MM.1S (cell line): ENCODE measurements at regions not wholly inside any gene's neighbourhood (a gene's known extent, or its start where the extent isn't known, plus 50 kb on each side); places are given as distances from the start of the nearest gene placed in this dataset.

Experiments
- DNase-seq: peaks from one replicate; pipeline ENCODE4 v3.0.0-alpha.2; 2015
- H2AFZ ChIP-seq: fragments of 300-600 bp; sonication (generic); 2 replicates; pipeline ENCODE4 v1.6.0; 2016; ENCODE audit warnings: antibody characterized with exemption, low read length
- H3F3A ChIP-seq: fragments of 300-600 bp; sonication (generic); 2 replicates; pipeline ENCODE4 v1.6.1; 2016; ENCODE audit warnings: mild to moderate bottlenecking, antibody characterized with exemption, low read length, moderate library complexity, mixed read lengths; ENCODE audit not compliant: insufficient read depth
- H3K27ac ChIP-seq: fragments of 300-600 bp; sonication (generic); 2 replicates; pipeline ENCODE4 v1.5.1; 2016; ENCODE audit warnings: mild to moderate bottlenecking, low read length
- H3K27me3 ChIP-seq: fragments of 300-600 bp; sonication (generic); replicated peaks from 2 replicates; pipeline ENCODE4 v1.6.0; 2016; ENCODE audit warnings: low read length; ENCODE audit not compliant: insufficient read depth
- H3K36me3 ChIP-seq: fragments of 300-600 bp; sonication (generic); replicated peaks from 2 replicates; pipeline ENCODE4 v1.6.1; 2016; ENCODE audit warnings: mild to moderate bottlenecking, low read length, mixed read lengths; ENCODE audit not compliant: insufficient read depth
- H3K4me1 ChIP-seq: fragments of 300-600 bp; sonication (generic); 2 replicates; pipeline ENCODE4 v1.6.1; 2016; ENCODE audit warnings: low read length, mixed read lengths
- H3K4me2 ChIP-seq: fragments of 300-600 bp; sonication (generic); 2 replicates; pipeline ENCODE4 v1.6.0; 2016; ENCODE audit warnings: low read depth, low read length
- H3K4me3 ChIP-seq: fragments of 300-600 bp; sonication (generic); 2 replicates; pipeline ENCODE4 v1.5.1; 2016; ENCODE audit warnings: low read length, mixed read lengths
- H3K79me2 ChIP-seq: fragments of 300-600 bp; sonication (generic); 2 replicates; pipeline ENCODE4 v1.6.1; 2016; ENCODE audit warnings: mixed run types, low read length, mixed read lengths
- H3K9ac ChIP-seq: fragments of 300-600 bp; sonication (generic); 2 replicates; pipeline ENCODE4 v1.6.1; 2016; ENCODE audit warnings: low read length, mixed read lengths
- H3K9me2 ChIP-seq: fragments of 300-600 bp; sonication (generic); replicated peaks from 2 replicates; pipeline ENCODE4 v1.6.1; 2016; ENCODE audit warnings: mild to moderate bottlenecking, low read length, mixed read lengths; ENCODE audit not compliant: insufficient read depth
- H3K9me3 ChIP-seq: fragments of 300-600 bp; sonication (generic); replicated peaks from 2 replicates; pipeline ENCODE4 v1.6.1; 2016; ENCODE audit warnings: mild to moderate bottlenecking, low read length, mixed read lengths; ENCODE audit not compliant: insufficient read depth
- H4K20me1 ChIP-seq: fragments of 300-600 bp; sonication (generic); 2 replicates; pipeline ENCODE4 v1.6.1; 2016; ENCODE audit warnings: mild to moderate bottlenecking, low read length, moderate library complexity, mixed read lengths; ENCODE audit not compliant: insufficient read depth
- EZH2 ChIP-seq: fragments of 300-600 bp; sonication (generic); optimal IDR thresholded peaks from 2 replicates; pipeline ENCODE3; 2017; ENCODE audit warnings: low read depth, mild to moderate bottlenecking, antibody characterized with exemption, low read length, mixed read lengths
- EZH2phosphoT487 ChIP-seq: fragments of 300-600 bp; sonication (generic); IDR thresholded peaks from 2 replicates; pipeline ENCODE4 v1.6.1; 2018; ENCODE audit warnings: antibody characterized with exemption, low read length
- TF ChIP-seq, protein P1 (sequence below): fragments of 300-600 bp; sonication (generic); IDR thresholded peaks from 2 replicates; pipeline ENCODE4 v1.5.1; 2016; ENCODE audit warnings: antibody characterized with exemption, low read length, mixed read lengths

DNA sequence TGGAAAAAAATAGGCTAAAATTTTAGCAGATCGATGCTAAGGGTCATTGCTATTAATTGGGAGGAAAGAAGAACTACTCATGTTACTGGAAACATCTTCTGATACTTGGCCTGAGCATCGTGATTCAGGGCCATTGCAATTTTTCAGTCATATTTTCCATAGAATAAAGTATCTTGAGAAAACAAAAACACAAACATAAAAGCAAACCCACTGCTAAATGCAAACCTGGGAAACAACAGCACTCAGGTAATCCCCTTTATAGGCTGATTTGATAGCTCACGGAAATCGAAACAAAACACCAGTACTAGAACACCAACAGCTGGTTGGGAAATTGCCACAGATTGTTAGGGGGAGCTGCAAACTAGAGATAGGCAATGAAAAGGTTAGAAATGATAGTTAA, 172.9 kb upstream of the ESRRG start:
- no peak overlapping the region for H3K4me3 ChIP-seq
- no peak for DNase-seq
- no peaks in the 10 kb centered on the region for H3K79me2 ChIP-seq
- no peaks in the 10 kb centered on the region for H3F3A ChIP-seq
- H3K4me2 ChIP-seq = no peak overlapping the region
- H3K27ac ChIP-seq = no peak overlapping the region
- H4K20me1 ChIP-seq = no peaks in the 10 kb centered on the region
- no peaks in the 10 kb centered on the region for H3K4me1 ChIP-seq
- TF ChIP-seq, protein P1, sequence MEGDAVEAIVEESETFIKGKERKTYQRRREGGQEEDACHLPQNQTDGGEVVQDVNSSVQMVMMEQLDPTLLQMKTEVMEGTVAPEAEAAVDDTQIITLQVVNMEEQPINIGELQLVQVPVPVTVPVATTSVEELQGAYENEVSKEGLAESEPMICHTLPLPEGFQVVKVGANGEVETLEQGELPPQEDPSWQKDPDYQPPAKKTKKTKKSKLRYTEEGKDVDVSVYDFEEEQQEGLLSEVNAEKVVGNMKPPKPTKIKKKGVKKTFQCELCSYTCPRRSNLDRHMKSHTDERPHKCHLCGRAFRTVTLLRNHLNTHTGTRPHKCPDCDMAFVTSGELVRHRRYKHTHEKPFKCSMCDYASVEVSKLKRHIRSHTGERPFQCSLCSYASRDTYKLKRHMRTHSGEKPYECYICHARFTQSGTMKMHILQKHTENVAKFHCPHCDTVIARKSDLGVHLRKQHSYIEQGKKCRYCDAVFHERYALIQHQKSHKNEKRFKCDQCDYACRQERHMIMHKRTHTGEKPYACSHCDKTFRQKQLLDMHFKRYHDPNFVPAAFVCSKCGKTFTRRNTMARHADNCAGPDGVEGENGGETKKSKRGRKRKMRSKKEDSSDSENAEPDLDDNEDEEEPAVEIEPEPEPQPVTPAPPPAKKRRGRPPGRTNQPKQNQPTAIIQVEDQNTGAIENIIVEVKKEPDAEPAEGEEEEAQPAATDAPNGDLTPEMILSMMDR = no peak
- TF ChIP-seq EZH2phosphoT487 = no peak
- no peak for TF ChIP-seq EZH2
- no peak overlapping the region for H2AFZ ChIP-seq
- no peaks in the 10 kb centered on the region for H3K27me3 ChIP-seq
- no peaks in the 10 kb centered on the region for H3K9me3 ChIP-seq
- no peaks in the 10 kb centered on the region for H3K9me2 ChIP-seq
- no peak overlapping the region for H3K9ac ChIP-seq
- no peaks in the 10 kb centered on the region for H3K36me3 ChIP-seq

DNA sequence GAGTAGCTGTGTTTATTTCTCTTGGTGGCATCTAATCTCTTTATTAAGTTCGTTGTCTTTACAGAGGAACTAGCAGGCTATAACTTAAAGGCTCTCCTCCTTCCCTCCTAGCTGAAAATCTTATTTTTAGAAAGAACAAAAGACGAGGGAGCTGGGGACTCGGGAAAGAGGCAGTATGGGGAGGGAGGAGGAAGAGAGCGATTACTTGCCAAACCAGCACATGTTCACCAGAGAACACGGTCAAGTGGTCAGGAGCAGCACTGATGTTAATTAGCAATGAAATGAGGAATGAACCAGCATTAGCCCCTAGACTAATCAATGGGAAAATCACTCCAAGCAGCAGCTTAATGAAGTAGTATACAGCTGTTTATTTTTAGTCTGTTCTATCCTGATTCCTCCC, 171.3 kb upstream of the ESRRG start:
- no peaks in the 10 kb centered on the region for H3K9me3 ChIP-seq
- no peak overlapping the region for H3K27ac ChIP-seq
- H3F3A ChIP-seq = no peaks in the 10 kb centered on the region

DNA sequence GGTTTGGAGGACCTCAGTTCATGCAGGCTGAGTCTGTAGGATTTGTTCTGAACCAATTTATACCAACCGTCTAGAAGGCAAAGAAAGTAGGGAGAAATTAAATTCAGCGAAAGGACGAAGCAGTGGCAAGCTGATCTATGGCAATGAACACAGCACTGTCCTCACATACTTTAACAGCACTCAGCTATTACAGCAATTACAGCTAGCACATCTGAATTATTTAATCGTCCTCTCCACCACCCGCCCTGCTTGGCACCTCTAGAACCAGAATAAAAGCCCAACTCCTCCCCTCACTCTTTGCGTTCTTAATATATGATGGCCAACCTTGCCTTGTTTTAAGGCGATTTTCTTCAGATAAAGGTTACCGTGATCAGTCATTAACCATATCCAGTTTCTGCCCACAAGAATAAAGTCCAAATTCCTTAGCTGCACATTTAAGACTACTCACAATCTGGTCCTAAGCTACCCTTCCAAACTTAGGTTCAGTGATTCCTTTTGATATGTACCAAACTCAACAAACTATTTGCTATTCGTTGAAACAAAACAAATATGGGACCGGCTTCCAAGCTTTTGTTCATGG, 169.4 kb upstream of the ESRRG start:
- Histone ChIP-seq H3K9ac (no peak overlapping the region), H3K9me3 (no peaks in the 10 kb centered on the region), H2AFZ (no peak overlapping the region), H3K36me3 (no peaks in the 10 kb centered on the region), H3K27ac (no peak overlapping the region), H3K9me2 (no peaks in the 10 kb centered on the region), H3K4me1 (no peaks in the 10 kb centered on the region), H3K4me2 (no peak overlapping the region), H3K79me2 (no peaks in the 10 kb centered on the region), H3F3A (no peaks in the 10 kb centered on the region), H3K4me3 (no peak overlapping the region), H3K27me3 (no peaks in the 10 kb centered on the region), H4K20me1 (no peaks in the 10 kb centered on the region)
- no peak for TF ChIP-seq EZH2phosphoT487
- TF ChIP-seq, protein P1 = no peak
- no peak for TF ChIP-seq EZH2
- DNase-seq = no peak

More for the DNA sequence above, 171.3 kb upstream of the ESRRG start:
- Histone ChIP-seq H3K9me2 (no peaks in the 10 kb centered on the region), H3K36me3 (no peaks in the 10 kb centered on the region), H3K27me3 (no peaks in the 10 kb centered on the region), H3K4me1 (no peaks in the 10 kb centered on the region), H3K79me2 (no peaks in the 10 kb centered on the region), H3K9ac (no peak overlapping the region), H3K4me2 (no peak overlapping the region), H2AFZ (no peak overlapping the region), H3K4me3 (no peak overlapping the region), H4K20me1 (no peaks in the 10 kb centered on the region)
- DNase-seq = no peak
- TF ChIP-seq, protein P1 = no peak
- no peak for TF ChIP-seq EZH2
- TF ChIP-seq EZH2phosphoT487 = no peak
